ENCODE measurements at regions not wholly inside any gene's neighbourhood (a gene's known extent, or its start where the extent isn't known, plus 50 kb on each side); places are given as distances from the start of the nearest gene placed in this dataset.
"Not testable (repeated sequence)": the region's sequence is repeated elsewhere in the genome, so short reads cannot be mapped to it uniquely, and the experiment has no call there.

DNA sequence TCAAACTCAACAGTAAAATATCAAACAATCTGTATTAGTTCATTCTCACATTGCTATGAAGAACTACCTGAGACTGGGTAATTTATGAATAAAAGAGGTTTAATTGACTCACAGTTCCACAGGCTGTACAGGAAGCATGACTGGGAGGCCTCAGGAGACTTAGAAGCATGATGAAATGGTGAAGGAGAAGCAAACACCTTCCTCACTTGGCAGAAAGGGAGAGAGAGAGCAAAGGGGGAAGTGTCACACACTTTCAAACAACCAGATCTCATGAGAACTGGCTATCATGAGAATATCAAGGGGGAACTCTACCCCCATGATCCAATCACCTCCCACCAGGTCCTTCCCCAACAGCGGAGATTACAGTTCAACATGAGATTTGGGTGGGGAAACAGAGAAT lies 198.5 kb upstream of the CRIM1 start:
- not testable (repeated sequence) for DNase-seq

DNA sequence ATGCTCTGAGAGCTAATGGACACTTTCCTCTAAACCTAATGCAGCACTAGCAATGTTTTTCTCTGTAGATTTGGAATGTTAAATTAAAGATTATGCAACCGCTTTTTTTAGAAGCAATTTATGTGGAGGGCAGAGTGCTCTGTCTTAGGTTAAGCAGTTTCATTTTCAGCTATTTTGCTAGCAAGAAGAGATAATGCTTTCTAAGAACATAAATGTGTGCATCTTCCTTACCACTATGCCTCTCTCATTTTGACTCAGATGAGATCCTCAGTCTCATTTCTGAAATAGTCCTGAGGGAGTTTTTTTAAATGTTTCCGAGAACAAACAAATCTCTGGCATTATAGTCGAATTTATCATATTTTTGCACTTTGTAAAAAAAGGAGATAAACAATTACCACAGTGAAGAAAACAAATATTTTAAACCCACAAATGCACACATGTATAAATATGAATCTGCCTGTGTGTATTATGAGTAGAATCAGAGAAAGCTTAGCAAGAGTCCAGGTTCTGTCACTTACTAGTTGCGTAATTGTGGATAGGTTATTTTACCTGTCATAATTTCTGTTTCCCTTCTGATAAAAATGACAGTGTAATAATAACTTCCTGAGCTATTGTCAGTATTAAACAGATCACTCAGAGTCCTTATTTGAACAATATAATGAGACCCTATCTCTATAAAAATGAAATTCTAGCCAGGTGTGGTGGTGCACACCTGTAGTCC lies 207.7 kb upstream of the CRIM1 start:
- no peak for DNase-seq

DNA sequence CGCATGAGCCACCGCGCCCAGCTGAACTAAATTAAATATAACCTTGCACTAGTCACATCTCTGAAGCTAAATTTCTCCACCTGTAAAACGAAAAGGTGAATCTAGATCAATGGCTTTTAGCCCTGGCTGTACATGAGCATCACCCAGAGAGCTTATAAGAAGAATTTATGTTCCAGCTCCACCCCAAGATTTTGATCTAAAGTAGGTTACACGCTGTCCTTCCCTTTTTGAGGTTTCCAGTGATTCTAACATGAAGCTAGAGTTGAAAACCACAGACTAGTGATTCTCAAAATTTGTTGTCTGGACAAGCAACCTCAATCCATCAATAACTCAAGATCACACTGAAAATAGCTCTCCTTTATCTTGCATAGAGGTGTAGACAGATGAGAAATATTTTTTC lies 208.8 kb upstream of the CRIM1 start:
- DNase-seq = no peak

DNA sequence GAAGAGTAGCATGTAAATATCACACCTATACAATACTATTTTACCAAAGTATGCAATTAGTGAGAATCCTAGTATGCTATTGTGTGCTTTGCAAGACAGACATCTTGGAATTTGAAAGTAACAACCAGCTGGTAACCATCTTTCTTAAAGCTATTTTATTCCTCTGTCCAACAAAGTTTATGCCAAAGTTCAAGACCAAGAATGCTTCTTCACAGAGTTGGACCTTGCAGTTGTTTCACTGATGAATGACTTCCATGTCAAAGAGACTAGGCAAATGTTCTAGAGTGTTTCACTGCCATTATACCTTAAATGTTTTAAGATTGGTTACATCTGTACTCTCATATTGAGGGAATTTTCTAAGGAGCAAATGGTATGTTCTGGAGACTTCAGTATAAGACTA lies 215.2 kb upstream of the CRIM1 start:
- no peak for DNase-seq

DNA sequence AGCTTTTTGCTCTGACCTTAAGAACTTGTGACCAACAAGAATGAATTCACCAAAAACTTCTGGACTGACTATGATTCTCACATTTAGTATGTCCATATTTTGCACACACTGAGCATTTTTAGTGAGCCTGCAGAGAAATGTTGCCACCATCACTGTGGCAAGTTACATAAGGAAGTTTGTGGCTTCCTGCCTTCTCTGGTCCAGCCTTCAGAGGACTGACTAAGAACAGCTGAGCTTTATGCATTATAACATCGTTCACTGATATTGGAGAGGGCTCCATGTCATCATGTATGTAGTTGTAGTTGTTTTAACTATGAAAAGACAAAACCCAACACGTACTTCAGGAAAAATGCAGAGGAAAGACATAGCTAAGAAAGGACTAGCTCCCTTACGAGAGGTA lies 218.0 kb upstream of the CRIM1 start:
- no peak for DNase-seq

DNA sequence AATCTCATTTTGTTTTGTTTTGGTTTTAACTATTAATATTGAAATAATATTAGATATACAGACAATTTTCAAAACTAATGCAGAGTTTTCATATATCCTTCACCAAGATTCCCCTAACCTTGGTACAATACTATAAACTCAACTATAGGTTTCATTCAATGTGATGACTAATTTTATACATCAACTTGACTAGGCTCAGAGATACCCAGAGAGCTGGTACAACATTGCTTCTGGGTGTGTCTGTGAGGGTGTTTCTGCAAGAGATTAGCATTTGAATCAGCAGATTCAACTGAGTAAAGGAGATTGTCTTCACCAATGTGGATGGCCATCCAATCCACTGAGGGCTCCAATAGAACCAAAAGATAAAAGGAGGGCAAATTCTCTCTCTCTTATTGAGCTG lies 221.3 kb upstream of the CRIM1 start:
- DNase-seq = no peak

DNA sequence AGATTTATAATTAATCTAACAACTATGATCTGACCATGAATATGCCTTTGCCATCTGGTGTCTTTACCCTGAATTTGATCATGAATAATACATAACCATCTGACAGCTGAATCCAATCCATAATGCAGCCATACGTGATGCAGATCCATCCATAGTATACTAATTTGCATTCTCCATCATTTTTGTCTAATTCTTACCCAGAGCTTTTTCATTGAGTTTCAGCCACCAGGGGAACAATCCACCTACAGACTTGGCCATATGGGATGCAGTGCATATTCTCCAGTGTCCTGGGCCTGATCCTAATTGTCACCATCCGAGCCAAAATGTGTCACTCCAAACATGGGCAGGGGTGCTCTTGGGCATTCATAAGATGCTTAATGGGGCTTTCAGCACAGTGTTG lies 227.2 kb upstream of the CRIM1 start:
- DNase-seq = no peak

DNA sequence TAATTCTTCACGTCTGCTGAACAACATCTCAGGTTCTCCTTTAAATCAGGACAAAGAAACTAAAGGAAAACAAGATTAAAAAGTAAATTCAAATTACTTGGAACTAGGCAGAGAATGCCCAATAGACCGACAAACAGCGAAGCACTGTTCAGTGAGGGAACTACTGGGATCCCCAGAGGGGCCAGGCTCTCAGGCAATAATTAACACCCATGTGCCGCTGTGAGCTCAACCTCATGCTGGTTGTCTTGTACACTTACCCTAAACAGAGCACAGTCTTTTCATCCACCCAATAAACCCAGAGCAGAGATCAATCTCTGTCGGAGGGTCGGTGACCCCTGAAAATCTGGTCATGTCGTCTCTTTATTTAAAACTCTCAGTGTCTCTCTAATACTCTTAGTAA lies 229.9 kb upstream of the CRIM1 start:
- DNase-seq = no peak

DNA sequence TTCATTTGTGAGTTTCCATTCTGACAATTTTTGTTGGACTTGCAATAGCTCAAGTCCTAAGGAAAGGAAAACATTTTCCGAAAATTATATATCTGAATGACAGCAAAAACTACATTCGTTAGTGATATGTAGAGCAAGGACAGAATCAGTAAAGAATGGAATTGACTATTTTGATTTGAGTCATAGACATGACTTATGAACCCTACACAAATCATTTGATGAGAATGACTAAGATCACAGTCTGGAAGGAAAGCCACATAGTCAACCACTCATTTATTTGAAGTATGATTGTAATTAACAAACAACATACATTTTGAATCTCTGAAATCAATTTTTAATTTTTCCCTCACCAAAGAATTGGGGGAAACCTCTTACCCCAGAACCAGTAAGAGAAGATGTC lies 231.6 kb upstream of the CRIM1 start:
- no peak for DNase-seq

DNA sequence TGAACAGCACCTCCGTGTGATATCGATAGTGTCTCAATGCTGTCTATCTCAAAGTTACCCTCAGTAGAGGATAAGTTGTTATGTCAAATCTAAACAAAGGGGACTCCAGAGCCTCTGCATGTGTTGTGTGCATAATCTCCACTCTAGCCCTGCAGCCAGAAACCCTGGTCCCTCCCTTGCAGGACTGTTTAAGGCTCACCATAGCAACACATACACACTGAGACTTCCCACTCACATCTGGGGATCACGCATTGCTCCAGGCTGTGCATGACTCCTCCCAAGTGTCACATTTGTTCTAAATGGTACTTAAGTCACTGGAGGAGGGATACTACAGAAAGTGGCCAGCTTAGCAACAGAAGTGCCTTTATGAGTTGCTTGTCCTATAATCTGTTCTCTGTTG lies 258.6 kb upstream of the CRIM1 start:
- DNase-seq = no peak

DNA sequence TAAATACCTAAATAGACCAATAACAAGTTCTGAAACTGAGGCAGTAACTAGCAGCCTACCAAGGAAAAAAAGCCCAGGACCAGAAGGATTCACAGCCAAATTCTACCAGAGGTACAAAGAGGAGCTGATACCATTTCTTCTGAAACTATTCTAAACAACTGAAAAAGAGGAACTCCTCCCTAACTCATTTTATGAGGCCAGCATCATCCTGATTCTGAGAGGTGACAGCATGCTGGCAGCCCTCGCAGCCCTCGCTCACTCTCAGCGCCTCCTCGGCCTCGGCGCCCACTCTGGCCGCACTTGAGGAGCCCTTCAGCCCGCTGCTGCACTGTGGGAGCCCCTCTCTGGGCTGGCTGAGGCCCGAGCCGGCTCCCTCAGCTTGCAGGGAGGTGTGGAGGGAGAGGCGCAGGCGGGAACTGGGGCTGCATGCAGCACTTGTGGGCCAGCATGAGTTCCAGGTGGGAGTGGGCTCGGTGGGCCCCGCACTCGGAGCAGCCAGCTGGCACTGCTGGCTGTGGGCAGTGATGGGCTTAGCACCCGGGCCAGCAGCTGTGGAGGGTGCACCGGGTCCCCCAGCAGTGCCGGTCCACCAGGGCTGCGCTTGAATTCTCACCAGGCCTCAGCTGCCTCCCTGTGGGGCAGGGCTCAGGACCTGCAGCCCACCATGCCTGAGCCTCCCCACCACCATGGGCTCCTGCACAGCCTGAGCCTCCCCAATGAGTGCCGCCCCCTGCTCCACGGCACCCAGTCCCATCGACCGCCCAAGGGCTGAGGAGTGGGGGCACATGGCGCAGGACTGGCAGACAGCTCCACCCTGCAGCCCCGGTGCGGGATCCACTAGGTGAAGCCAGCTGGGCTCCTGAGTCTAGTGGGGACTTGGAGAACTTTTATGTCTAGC lies 263.5 kb upstream of the CRIM1 start:
- DNase-seq = not testable (repeated sequence)

DNA sequence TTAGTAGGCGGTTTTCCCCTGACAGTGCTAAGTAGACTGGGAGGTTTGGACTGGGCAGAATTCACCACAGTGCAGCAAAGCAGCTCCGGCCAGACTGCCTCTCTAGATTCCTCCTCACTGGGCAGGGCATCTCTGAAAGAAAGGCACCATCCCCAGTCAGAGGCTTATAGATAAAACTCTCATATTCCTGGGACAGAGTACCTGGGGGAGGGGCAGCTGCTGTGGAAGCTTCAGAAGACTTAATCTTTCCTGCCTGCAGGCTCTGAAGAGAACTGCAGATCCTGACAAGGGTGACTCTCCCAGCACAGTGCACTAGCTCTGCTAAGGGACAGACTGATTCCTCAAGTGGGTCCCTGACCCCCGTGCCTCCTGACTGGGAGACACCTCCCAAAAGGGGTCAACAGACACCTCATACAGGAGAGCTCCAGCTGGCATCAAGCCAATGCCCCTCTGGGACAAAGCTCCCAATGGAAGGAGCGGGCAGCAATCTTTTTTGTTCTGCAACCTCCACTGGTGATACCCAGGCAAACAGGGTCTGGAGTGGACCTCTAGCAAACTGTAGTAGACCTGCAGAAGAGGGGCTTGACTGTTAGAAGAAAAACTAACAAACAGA lies 266.8 kb upstream of the CRIM1 start:
- peak; percentile 52 for DNase-seq

DNA sequence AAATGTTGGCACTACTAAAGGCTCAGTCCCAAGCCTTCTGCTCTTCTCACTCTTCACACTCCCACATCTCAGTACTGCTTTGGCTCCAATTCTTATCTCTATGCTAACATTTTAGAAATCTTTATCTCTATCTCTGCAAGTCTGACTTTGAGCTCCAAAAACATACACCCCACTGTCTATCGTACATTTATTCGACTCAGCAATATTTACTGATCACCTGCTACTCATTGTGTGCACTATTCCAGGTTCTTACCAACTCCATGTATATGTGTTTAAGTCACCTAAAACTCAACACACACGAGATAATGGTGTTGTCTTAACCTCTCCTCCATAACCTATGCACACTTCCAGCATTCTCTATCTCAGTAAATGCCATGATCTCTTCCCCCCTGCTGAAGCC lies 268.2 kb upstream of the CRIM1 start:
- DNase-seq = no peak

DNA sequence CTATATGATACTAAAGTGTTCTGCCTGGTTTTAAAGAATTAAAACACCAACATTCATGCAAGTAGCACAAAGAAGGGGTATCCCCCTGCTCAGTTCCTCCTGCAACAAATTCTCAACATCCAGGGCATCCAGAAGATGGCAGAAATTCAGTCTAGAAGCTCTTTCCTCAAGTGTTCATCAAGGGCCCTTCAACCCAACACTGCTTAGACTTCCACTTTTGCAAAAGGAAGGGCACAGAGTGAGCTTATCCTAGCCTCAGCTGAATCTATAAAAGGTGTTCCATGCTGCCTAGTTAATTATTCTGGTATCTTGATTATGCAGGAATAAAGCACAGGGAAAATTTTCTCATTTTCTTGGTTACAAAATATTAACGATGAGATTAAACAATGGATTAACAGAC lies 275.8 kb upstream of the CRIM1 start:
- no peak for DNase-seq

DNA sequence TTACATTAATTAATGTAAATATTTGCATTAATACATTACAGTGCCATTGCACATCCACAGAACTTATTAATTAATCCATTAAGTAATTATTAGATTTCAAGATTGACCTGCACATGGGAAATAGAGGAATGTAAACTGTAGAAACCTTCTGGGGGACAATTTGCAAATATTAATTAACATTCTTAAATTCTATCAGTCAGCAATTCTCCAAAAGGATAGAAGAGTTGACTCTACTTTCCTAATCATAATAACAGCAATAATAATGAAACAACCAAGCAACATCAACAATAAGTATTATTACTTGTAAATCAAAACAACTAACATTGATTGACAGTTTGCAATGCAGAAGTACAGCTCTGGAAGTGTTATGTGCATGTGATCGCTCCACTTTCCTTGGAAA lies 281.6 kb upstream of the CRIM1 start:
- DNase-seq = no peak

DNA sequence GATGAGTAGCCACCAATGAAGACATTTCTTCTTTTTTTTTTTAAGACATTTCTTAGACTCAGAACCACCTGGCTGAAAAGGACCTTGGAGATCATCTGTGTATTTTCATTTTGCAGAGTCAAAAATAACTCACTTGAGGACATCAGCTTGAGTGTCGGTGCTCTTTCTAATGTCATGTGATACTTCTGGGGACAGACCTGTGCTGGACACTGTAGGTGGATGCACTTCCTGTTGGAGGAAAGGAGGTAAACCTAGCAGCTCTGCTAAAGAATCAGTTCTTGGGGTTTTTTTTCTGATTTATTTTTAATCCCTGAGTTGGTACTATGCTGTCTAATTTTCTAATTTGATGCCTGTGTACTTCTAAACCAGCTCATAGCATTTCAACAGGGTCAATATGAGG lies 283.9 kb upstream of the CRIM1 start:
- no peak for DNase-seq

DNA sequence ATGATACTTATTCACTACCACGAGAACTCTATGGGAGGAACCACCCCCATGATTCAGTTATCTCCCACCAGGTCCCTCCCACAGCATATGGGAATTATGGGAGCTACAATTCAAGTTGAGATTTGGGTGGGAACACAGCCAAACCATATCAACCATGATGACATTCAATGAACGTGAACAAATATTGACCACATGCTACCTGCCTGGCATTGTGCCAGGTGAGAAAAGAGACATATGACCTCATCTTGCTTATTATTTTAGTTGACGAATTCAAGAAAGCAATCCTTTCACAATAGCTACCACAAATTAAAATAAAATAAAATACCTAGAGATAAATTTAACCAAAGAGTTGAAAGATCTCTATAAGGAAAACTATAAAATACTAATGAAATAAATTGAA lies 286.5 kb upstream of the CRIM1 start:
- DNase-seq = no peak

DNA sequence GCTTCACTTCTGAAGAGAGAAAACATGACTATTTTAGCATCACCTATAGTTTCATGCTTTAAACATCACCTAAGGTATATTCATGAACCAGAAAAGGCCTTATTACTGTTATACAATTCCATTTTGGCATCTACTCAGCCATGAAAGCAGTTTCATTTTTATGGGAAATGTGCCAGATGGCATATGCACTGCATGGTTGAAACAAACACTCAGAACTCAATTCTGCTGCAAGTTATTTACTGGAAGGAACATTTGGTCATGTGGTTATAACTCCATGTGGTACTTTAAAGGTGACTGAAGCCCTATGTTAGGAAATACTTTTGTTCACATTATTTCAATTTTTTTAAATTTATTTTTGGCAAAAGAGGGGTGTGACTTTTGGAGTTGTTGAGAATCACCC lies 287.5 kb upstream of the CRIM1 start:
- DNase-seq = no peak

DNA sequence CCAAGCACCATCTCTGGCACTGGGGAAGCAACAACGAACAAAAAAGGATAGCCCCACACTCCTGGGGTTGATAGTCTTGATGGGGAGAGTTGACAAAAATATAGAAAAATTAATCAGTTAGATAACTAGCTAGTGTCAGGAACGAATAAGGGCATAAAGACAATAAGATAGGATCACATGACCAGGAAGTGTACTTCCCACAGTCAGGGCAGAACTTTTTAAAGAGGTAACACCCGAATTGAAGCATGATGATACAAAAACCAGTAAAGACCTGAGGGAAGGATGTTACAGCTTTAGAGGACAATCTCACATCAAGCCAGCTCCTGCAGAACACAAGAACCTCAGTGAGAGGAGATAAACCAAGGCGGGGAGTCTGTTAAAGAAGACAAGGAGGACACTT lies 295.4 kb upstream of the CRIM1 start:
- no peak for DNase-seq

DNA sequence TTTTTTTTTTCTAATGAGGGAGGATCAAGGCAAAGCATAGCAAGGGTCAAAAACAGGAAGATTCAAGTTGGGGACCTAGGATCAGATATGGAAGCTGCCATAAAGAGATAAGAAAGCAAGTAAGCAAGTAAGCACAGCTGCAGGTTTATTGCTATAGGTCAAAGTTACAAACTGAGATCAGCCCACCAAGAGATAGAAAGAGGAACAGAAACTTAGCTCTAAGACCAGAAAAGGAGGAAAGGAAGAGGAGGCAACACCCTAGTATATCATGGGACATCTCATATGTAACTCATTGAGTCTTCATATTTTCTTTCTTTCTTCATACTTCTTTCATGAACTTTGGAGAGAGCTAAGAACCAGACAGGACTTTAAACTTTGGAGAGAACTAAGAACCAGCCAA lies 295.9 kb upstream of the CRIM1 start:
- no peak for DNase-seq

DNA sequence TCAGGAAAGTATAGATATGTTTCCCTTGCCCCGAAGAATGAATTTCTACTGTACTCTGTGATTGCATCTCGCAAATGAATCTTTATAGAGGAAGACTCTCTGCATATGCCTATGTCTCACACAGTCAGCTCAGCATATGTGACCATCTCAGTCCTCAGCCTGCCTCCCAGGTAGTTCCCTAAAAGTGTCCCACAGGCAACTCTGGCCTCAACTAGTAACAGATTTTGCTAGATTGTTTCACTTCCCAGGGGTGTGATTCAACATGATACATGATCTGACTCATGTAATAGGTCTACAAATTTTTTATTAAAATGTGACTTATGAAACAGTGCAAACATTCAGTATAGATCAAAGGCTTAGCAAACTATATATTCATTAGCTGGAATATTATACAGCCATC lies 296.6 kb upstream of the CRIM1 start:
- no peak for DNase-seq

DNA sequence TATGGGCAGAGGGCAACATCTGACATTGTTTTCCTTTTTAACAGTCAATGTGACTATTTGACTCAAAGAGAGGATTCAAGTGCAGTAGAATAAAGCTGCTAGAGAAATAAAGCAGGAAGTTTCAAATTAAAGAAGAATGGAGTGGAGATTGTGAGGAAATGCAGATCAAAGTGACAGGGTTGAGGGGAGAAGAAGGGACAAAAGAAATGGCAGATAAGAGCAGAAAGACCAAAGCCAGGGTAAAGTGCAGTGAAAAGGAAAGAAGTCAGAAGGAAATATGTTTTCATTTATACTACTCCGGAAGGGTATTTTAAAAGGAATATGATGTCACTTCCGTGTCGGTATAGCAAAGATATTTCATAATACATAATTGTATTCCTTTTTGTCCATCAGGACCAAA lies 297.5 kb upstream of the CRIM1 start:
- no peak for DNase-seq

DNA sequence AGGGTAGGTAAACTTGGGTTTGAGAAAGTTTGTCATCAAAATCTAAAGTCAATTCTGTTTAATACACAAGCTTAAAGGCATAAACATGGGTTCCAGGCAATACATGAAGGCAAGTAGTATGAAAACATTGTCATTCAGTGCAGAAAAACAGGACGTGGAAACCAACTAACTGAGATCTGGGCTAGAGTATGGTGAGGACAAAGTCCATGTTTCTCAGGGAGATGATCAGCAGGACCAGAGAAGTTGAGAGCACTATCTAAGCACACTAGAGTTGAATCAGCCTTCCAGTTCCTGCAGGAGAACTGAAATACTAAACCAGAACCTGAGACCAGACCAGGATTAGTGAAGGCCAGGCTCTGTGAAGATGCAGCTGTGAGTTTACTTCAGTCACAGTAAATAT lies 302.8 kb upstream of the CRIM1 start:
- DNase-seq = no peak

DNA sequence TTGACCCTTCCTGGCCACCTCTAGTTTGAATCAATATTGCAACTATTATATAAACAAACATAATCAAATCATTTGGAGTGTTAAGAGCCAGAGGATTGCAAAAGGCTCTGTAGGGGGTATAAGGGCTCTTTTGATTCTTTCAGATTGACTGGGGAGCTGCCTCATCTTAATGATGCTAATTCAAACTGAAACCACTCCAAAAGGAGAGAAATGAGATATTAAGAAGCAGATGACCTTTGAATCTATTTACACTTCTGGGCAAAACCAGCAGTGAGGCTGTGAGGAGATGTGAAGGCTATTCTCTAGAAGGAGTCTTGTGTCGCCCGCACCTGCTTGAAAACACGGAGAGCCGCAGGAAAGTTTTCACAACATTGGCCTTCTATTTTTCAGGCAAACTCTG lies 311.2 kb upstream of the CRIM1 start:
- DNase-seq = no peak
